A549 (cell line): ENCODE measurements at regions not wholly inside any gene's neighbourhood (a gene's known extent, or its start where the extent isn't known, plus 50 kb on each side); places are given as distances from the start of the nearest gene placed in this dataset.

Source experiments
- CEBPB ChIP-seq, 2 experiments: fragments of >200 bp in 1 of 2; sonication (Bioruptor Twin) in 1 of 2; formaldehyde crosslinking in 1 of 2; IDR thresholded peaks; 2 replicates each; pipeline ENCODE4 v1.6.1; 2012 to 2016
- CTCF ChIP-seq: fragments of >200 bp; sonication (Bioruptor Twin); formaldehyde crosslinking; IDR thresholded peaks from 3 replicates; pipeline ENCODE4 v1.5.1; 2016
- ELK1 ChIP-seq: fragments of 150-350 bp; IDR thresholded peaks from 2 replicates; pipeline ENCODE4 v1.6.1; 2014; ENCODE audit warnings: low read depth, mild to moderate bottlenecking, low read length
- EP300 ChIP-seq, 2 experiments: fragments of >200 bp; sonication (Bioruptor Twin); formaldehyde crosslinking; IDR thresholded peaks; 2 replicates in 1 of 2; 3 replicates in 1 of 2; pipeline ENCODE4 v1.6.1; 2016 to 2017
- ESRRA ChIP-seq: fragments of 150-350 bp; IDR thresholded peaks from 2 replicates; pipeline ENCODE4 v1.6.1; 2014; ENCODE audit warnings: mild to moderate bottlenecking, low read length, borderline replicate concordance
- HMGXB4 ChIP-seq: fragments of 250-450 bp; sonication (Bioruptor Pico); IDR thresholded peaks from 2 replicates; pipeline ENCODE4 v1.5.0; 2021; ENCODE audit warnings: mild to moderate bottlenecking, moderate library complexity, borderline replicate concordance
- KDM1A ChIP-seq: fragments of 200-600 bp; sonication (generic); IDR thresholded peaks from 2 replicates; pipeline ENCODE4 v1.6.1; 2016; ENCODE audit warnings: low read depth, mild to moderate bottlenecking
- MAX ChIP-seq: IDR thresholded peaks from 2 replicates; pipeline ENCODE4 v1.6.1; 2012
- MYC ChIP-seq: IDR thresholded peaks from 2 replicates; pipeline ENCODE4 v1.6.1; 2012; ENCODE audit warnings: mild to moderate bottlenecking, inconsistent platforms, low read length, improper control_type of control experiment, borderline replicate concordance
- POLR2A ChIP-seq: IDR thresholded peaks from 2 replicates; pipeline ENCODE4 v1.6.1; 2012; ENCODE audit warnings: mild to moderate bottlenecking, low read length
- POLR2AphosphoS2 ChIP-seq: conservative IDR thresholded peaks from 2 replicates; pipeline ENCODE4 v1.6.1; 2012; ENCODE audit warnings: low read length, improper control_type of control experiment, inconsistent platforms
- REST ChIP-seq: fragments of 200-600 bp; sonication (generic); IDR thresholded peaks from 2 replicates; pipeline ENCODE4 v1.6.1; 2016; ENCODE audit warnings: antibody characterized with exemption, mild to moderate bottlenecking, moderate library complexity
- TP53 ChIP-seq: fragments of 250-450 bp; sonication (Bioruptor Pico); IDR thresholded peaks from 2 replicates; pipeline ENCODE4 v1.5.0; 2021; ENCODE audit warnings: mild to moderate bottlenecking, moderate library complexity
- ZFP36 ChIP-seq: fragments of 450-650 bp; IDR thresholded peaks from 2 replicates; pipeline ENCODE4 v1.6.1; 2014; ENCODE audit warnings: borderline replicate concordance; ENCODE audit not compliant: partially characterized antibody

GRCh38 chr2:180842461-180842860 is 137.9 kb upstream of the UBE2E3 start:
- no peak for TF ChIP-seq MYC
- no peak for TF ChIP-seq TP53
- TF ChIP-seq CTCF: no peak
- no peak for TF ChIP-seq ZFP36
- no peak for TF ChIP-seq EP300 (IDR thresholded peaks at IDR 0.05)
- no peak for TF ChIP-seq HMGXB4 (CRISPR knock-in tag)
- no peak for TF ChIP-seq POLR2A
- no peak for TF ChIP-seq ESRRA
- no peak for TF ChIP-seq REST
- no peak for TF ChIP-seq KDM1A
- no peak for TF ChIP-seq ELK1
- no peak for TF ChIP-seq CEBPB (IDR thresholded peaks at IDR 0.05)
- no peak for TF ChIP-seq POLR2AphosphoS2
- no peak for TF ChIP-seq MAX
